ENCODE measurements at regions not wholly inside any gene's neighbourhood (a gene's known extent, or its start where the extent isn't known, plus 50 kb on each side); places are given as distances from the start of the nearest gene placed in this dataset.

GRCh38 chr6:92352130-92352529 lies 1067.2 kb downstream of the EPHA7 start:
- ATAC-seq (no peak), DNase-seq (no peak)
- TF ChIP-seq CTCF (IDR thresholded peaks at IDR 0.05): no peak
- H3K27ac ChIP-seq: no peak overlapping the region
- intact Hi-C loops (cut with DNase I): no loop called here
- no peaks in the 10 kb centered on the region for H3K9me3 ChIP-seq
- H3K4me3 ChIP-seq: no peak overlapping the region
- no peaks in the 10 kb centered on the region for H3K4me1 ChIP-seq
- H3K27me3 ChIP-seq (ENCODE audit: low read depth): no peaks in the 10 kb centered on the region
- no peaks in the 10 kb centered on the region for H3K36me3 ChIP-seq

GRCh38 chr6:92341201-92341600 lies 1078.2 kb downstream of the EPHA7 start:
- no peak overlapping the region for H3K27ac ChIP-seq
- no peaks in the 10 kb centered on the region for H3K9me3 ChIP-seq
- intact Hi-C loops (cut with DNase I): no loop called here
- H3K36me3 ChIP-seq: no peaks in the 10 kb centered on the region
- TF ChIP-seq CTCF (IDR thresholded peaks at IDR 0.05): no peak
- DNase-seq (no peak), ATAC-seq (no peak)
- H3K27me3 ChIP-seq (ENCODE audit: low read depth): no peaks in the 10 kb centered on the region
- no peaks in the 10 kb centered on the region for H3K4me1 ChIP-seq
- H3K4me3 ChIP-seq: no peak overlapping the region

GRCh38 chr6:92339936-92340640 lies 1079.3 kb downstream of the EPHA7 start:
- H3K27ac ChIP-seq: no peak overlapping the region
- DNase-seq (no peak), ATAC-seq (no peak)
- no peak overlapping the region for H3K4me3 ChIP-seq
- H3K27me3 ChIP-seq (ENCODE audit: low read depth): no peaks in the 10 kb centered on the region
- no peaks in the 10 kb centered on the region for H3K9me3 ChIP-seq
- intact Hi-C loops (cut with DNase I): no loop called here
- H3K36me3 ChIP-seq: no peaks in the 10 kb centered on the region
- no peaks in the 10 kb centered on the region for H3K4me1 ChIP-seq
- TF ChIP-seq CTCF (IDR thresholded peaks at IDR 0.05): no peak

GRCh38 chr6:92337571-92337970 lies 1081.8 kb downstream of the EPHA7 start:
- no peak overlapping the region for H3K27ac ChIP-seq
- DNase-seq (no peak), ATAC-seq (no peak)
- no peak overlapping the region for H3K4me3 ChIP-seq
- no peaks in the 10 kb centered on the region for H3K9me3 ChIP-seq
- TF ChIP-seq CTCF (IDR thresholded peaks at IDR 0.05): no peak
- intact Hi-C loops (cut with DNase I): no loop called here
- H3K4me1 ChIP-seq: no peaks in the 10 kb centered on the region
- no peaks in the 10 kb centered on the region for H3K36me3 ChIP-seq
- no peaks in the 10 kb centered on the region for H3K27me3 ChIP-seq (ENCODE audit: low read depth)

GRCh38 chr6:92329208-92329847 lies 1090.0 kb downstream of the EPHA7 start:
- DNase-seq (no peak), ATAC-seq (no peak)
- Histone ChIP-seq H3K27ac (no peak overlapping the region), H3K9me3 (no peaks in the 10 kb centered on the region), H3K36me3 (no peaks in the 10 kb centered on the region), H3K4me1 (no peaks in the 10 kb centered on the region), H3K4me3 (no peak overlapping the region), H3K27me3 (ENCODE audit: low read depth) (no peaks in the 10 kb centered on the region)
- no peak for TF ChIP-seq CTCF (IDR thresholded peaks at IDR 0.05)
- intact Hi-C loops (cut with DNase I): no loop called here

Data from lower lobe of right lung (tissue), 2 donors.